H9 (cell line): ENCODE measurements at regions not wholly inside any gene's neighbourhood (a gene's known extent, or its start where the extent isn't known, plus 50 kb on each side); places are given as distances from the start of the nearest gene placed in this dataset.

Experiments used
- DNase-seq: peaks from one replicate; pipeline ENCODE4 v3.0.0-alpha.2; 2017
- H2AFZ ChIP-seq: one replicate; pipeline ENCODE4 v1.6.1; 2013; ENCODE audit warnings: mild to moderate bottlenecking, low read length, control low read depth, moderate library complexity
- H2AK5ac ChIP-seq: 2 replicates; pipeline ENCODE4 v1.6.1; 2013; ENCODE audit warnings: low read length, control low read depth, mixed read lengths; ENCODE audit not compliant: insufficient read length
- H2BK120ac ChIP-seq: one replicate; pipeline ENCODE4 v1.6.1; 2013; ENCODE audit warnings: low read depth, mild to moderate bottlenecking, low read length, control low read depth, inconsistent platforms; ENCODE audit not compliant: poor library complexity, severe bottlenecking
- H2BK12ac ChIP-seq: 2 replicates; pipeline ENCODE4 v1.6.1; 2013; ENCODE audit warnings: low read length, control low read depth, mixed read lengths, low read depth; ENCODE audit not compliant: insufficient read length
- H2BK15ac ChIP-seq: 2 replicates; pipeline ENCODE4 v1.6.1; 2013; ENCODE audit warnings: low read depth, low read length, control low read depth
- H2BK20ac ChIP-seq: one replicate; pipeline ENCODE4 v1.6.1; 2013; ENCODE audit warnings: low read depth, mild to moderate bottlenecking, low read length, control low read depth, inconsistent platforms; ENCODE audit not compliant: poor library complexity, severe bottlenecking
- H2BK5ac ChIP-seq: 2 replicates; pipeline ENCODE4 v1.6.1; 2013; ENCODE audit warnings: low read length, control low read depth, mixed read lengths; ENCODE audit not compliant: insufficient read length
- H3K14ac ChIP-seq: 2 replicates; pipeline ENCODE4 v1.6.1; 2013; ENCODE audit warnings: low read length, control low read depth; ENCODE audit not compliant: insufficient read depth
- H3K18ac ChIP-seq: 2 replicates; pipeline ENCODE4 v1.6.1; 2013; ENCODE audit warnings: low read depth, mild to moderate bottlenecking, mixed read lengths, low read length, control low read depth; ENCODE audit not compliant: insufficient read length
- H3K23ac ChIP-seq: 2 replicates; pipeline ENCODE4 v1.6.1; 2013; ENCODE audit warnings: low read length, control low read depth, mixed read lengths, low read depth; ENCODE audit not compliant: insufficient read length
- H3K23me2 ChIP-seq: 2 replicates; pipeline ENCODE4 v1.6.1; 2013; ENCODE audit warnings: low read depth, mild to moderate bottlenecking, mixed read lengths, low read length, control low read depth; ENCODE audit not compliant: insufficient read length, poor library complexity, severe bottlenecking
- H3K27ac ChIP-seq: 2 replicates; pipeline ENCODE4 v1.5.1; 2013; ENCODE audit warnings: low read length, control low read depth, mixed read lengths, low read depth; ENCODE audit not compliant: insufficient read length
- H3K27me3 ChIP-seq: 2 replicates; pipeline ENCODE4 v1.6.1; 2013; ENCODE audit warnings: low read length, control low read depth, inconsistent platforms; ENCODE audit not compliant: insufficient read depth
- H3K4ac ChIP-seq: 2 replicates; pipeline ENCODE4 v1.6.1; 2013; ENCODE audit warnings: low read depth, mild to moderate bottlenecking, control low read depth, inconsistent platforms, low read length, moderate library complexity
- H3K4me1 ChIP-seq: 2 replicates; pipeline ENCODE4 v1.6.1; 2013; ENCODE audit warnings: low read length, control low read depth, inconsistent platforms; ENCODE audit not compliant: insufficient read depth
- H3K4me2 ChIP-seq: 2 replicates; pipeline ENCODE4 v1.6.1; 2013; ENCODE audit warnings: low read length, control low read depth, mixed read lengths; ENCODE audit not compliant: insufficient read length, insufficient read depth
- H3K56ac ChIP-seq: 2 replicates; pipeline ENCODE4 v1.6.1; 2013; ENCODE audit warnings: low read depth, mild to moderate bottlenecking, mixed read lengths, low read length, control low read depth; ENCODE audit not compliant: insufficient read length
- H3K79me1 ChIP-seq: 2 replicates; pipeline ENCODE4 v1.6.1; 2013; ENCODE audit warnings: low read depth, mild to moderate bottlenecking, moderate library complexity, low read length, control low read depth, inconsistent platforms; ENCODE audit not compliant: insufficient read depth, poor library complexity, severe bottlenecking
- H3K79me2 ChIP-seq: 2 replicates; pipeline ENCODE4 v1.6.1; 2013; ENCODE audit warnings: low read length, control low read depth, inconsistent platforms; ENCODE audit not compliant: insufficient read depth
- H3K9ac ChIP-seq: 2 replicates; pipeline ENCODE4 v1.6.1; 2013; ENCODE audit warnings: low read length, control low read depth, mixed read lengths; ENCODE audit not compliant: insufficient read length; ENCODE audit errors: extremely low read depth
- H3K9me3 ChIP-seq: one replicate; pipeline ENCODE4 v1.6.1; 2013; ENCODE audit warnings: low read depth, low read length, inconsistent platforms; ENCODE audit not compliant: control insufficient read depth
- H3T11ph ChIP-seq: one replicate; pipeline ENCODE4 v1.6.1; 2013; ENCODE audit warnings: mild to moderate bottlenecking, low read length, control low read depth, inconsistent platforms
- H4K20me1 ChIP-seq: one replicate; pipeline ENCODE4 v1.6.1; 2013; ENCODE audit not compliant: control insufficient read depth, insufficient read length, insufficient read depth
- H4K5ac ChIP-seq: 2 replicates; pipeline ENCODE4 v1.6.1; 2013; ENCODE audit warnings: low read depth, mild to moderate bottlenecking, mixed read lengths, low read length, control low read depth; ENCODE audit not compliant: insufficient read length
- H4K8ac ChIP-seq: replicated peaks from 2 replicates; pipeline ENCODE4 v1.6.1; 2013; ENCODE audit warnings: low read length, control low read depth, mixed read lengths, low read depth; ENCODE audit not compliant: insufficient read length
- H4K91ac ChIP-seq: 2 replicates; pipeline ENCODE4 v1.6.1; 2013; ENCODE audit warnings: low read depth, mild to moderate bottlenecking, moderate library complexity, mixed read lengths, low read length, control low read depth; ENCODE audit not compliant: insufficient read length
- H3K27ac Mint-ChIP-seq, 3 experiments: 2 replicates in 2 of 3; 3 replicates in 1 of 3; pipeline ENCODE4 v1.8.0; 2020 to 2021; ENCODE audit warnings: mixed read lengths in 3 of 3, mild to moderate bottlenecking in 1 of 3, moderate library complexity in 1 of 3
- H3K27me3 Mint-ChIP-seq: 2 replicates; pipeline ENCODE4 v1.8.0; 2021; ENCODE audit warnings: low read depth, mild to moderate bottlenecking, moderate library complexity, mixed read lengths
- H3K36me3 Mint-ChIP-seq, 3 experiments: 2 replicates in 2 of 3; 3 replicates in 1 of 3; pipeline ENCODE4 v1.8.0; 2020 to 2021; ENCODE audit warnings: low read depth in 3 of 3, mixed read lengths in 3 of 3; ENCODE audit not compliant: insufficient read depth in 1 of 3
- H3K4me1 Mint-ChIP-seq, 2 experiments: 2 replicates each; pipeline ENCODE4 v1.8.0; 2020; ENCODE audit warnings: mixed read lengths in 2 of 2
- H3K4me3 Mint-ChIP-seq, 2 experiments: 2 replicates in 1 of 2; 3 replicates in 1 of 2; pipeline ENCODE4 v1.8.0; 2020 to 2021; ENCODE audit warnings: mild to moderate bottlenecking in 2 of 2, mixed read lengths in 2 of 2, moderate library complexity in 1 of 2
- H3K9me3 Mint-ChIP-seq, 2 experiments: 2 replicates in 1 of 2; 3 replicates in 1 of 2; pipeline ENCODE4 v1.8.0; 2020; ENCODE audit warnings: mild to moderate bottlenecking in 2 of 2, mixed read lengths in 2 of 2, moderate library complexity in 1 of 2
- CTCF ChIP-seq: fragments of 200-600 bp; sonication (generic); conservative IDR thresholded peaks from 3 replicates; pipeline ENCODE4 v1.8.0; 2021; ENCODE audit warnings: antibody characterized with exemption, mild to moderate bottlenecking
- WGBS: extraction: QIAGEN DNeasy Blood & Tissue Kit; methylation state at CpG from one replicate; pipeline ENCODE4 v1.1.7; 2013; ENCODE audit warnings: missing lambda C conversion rate, low lambda C conversion rate, mixed read lengths; ENCODE audit not compliant: insufficient read length; ENCODE audit errors: extremely low coverage; 5-methylcytosine and 5-hydroxymethylcytosine counted together

DNA sequence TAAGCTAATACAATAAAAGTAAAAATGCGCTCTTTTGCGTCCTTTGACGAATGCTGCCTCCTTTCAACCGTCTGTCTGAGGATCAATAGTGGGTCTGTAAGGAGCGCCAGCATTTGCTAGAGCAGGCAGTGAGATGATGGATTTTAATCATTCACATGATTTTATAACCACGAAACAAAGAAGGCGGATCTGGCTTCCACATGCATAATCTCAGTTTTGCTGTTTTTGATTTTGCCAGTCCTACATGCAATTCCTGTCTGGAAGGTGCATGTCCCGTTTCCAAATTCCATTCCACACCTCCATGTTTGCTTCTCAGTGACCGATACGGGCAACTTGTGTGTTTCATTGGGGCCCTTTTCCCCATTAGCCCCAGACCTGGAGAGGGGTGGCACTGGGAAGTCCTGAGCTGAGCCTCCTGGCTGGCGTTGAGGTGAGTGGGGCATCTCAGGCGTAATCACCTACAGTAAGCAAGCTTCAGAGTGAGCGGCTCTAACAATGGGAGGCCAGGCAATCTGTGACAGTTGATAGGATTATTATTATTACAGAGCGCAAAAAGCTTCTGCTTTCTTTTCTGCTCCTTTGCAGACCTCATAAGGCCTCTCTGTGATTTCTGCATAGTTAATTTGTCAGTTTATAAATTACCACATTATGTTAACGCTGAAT lies 405.4 kb downstream of the ZSWIM6 start:
- no peak overlapping the region for H3K27ac Mint-ChIP-seq
- Histone ChIP-seq H3K4me2 (no peak overlapping the region), H2AK5ac (no peak overlapping the region), H3K79me1 (no peaks in the 10 kb centered on the region), H3K27ac (no peak overlapping the region), H3K79me2 (no peaks in the 10 kb centered on the region), H3K27me3 (no peaks in the 10 kb centered on the region), H4K5ac (no peak overlapping the region), H3K18ac (no peak overlapping the region), H3K9ac (no peak overlapping the region), H3K23ac (no peak overlapping the region), H3K4ac (no peak overlapping the region), H4K91ac (no peak overlapping the region), H3K4me1 (peaks cover 9% of the 10 kb centered on the region; the same call in 1 of the 2 replicates), H4K8ac (no peak overlapping the region), H3K14ac (no peak overlapping the region), H2AFZ (no peak overlapping the region), H2BK20ac (no peak overlapping the region), H2BK120ac (no peak overlapping the region), H2BK5ac (no peak overlapping the region), H2BK12ac (no peak overlapping the region), H2BK15ac (no peak overlapping the region), H3K9me3 (no peaks in the 10 kb centered on the region), H4K20me1 (no peaks in the 10 kb centered on the region), H3K23me2 (no peaks in the 10 kb centered on the region), H3T11ph (no peak overlapping the region), H3K56ac (no peak overlapping the region)
- no peaks in the 10 kb centered on the region for H3K36me3 Mint-ChIP-seq
- H3K4me1 Mint-ChIP-seq = peaks cover 11 to 20% of the 10 kb centered on the region in 2 experiments
- H3K9me3 Mint-ChIP-seq = no peaks in the 10 kb centered on the region
- H3K27me3 Mint-ChIP-seq = no peaks in the 10 kb centered on the region
- no peak for TF ChIP-seq CTCF
- H3K4me3 Mint-ChIP-seq = no peak overlapping the region
- WGBS = no CpG with 5 or more reads among the region's 15 CpGs
- DNase-seq = no peak
